ENCODE measurements at regions not wholly inside any gene's neighbourhood (a gene's known extent, or its start where the extent isn't known, plus 50 kb on each side); places are given as distances from the start of the nearest gene placed in this dataset.

DNA sequence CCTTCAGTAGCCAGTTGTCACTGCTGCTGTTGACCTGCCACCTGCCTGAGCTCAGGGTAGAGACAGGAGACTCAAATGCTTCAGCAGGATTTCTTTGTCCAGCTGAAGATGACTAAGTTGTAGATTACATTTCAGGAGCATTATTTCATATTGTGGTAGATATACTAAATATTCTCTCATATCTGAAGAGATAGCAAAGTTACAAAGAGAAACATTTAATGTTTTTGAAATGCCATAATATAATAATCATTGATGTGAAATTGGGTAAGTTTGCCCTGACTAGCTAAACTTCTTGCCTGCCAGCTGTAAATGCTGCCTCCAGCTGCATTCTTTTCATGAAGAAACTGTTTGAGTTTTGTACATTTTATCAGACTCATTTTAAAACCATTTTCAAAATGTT, 247.6 kb upstream of the CNKSR2 start:
- no peaks in the 10 kb centered on the region for H3K36me3 Mint-ChIP-seq (ENCODE audit: low read depth)
- H3K4me3 Mint-ChIP-seq: no peak overlapping the region
- TF ChIP-seq, protein P1, sequence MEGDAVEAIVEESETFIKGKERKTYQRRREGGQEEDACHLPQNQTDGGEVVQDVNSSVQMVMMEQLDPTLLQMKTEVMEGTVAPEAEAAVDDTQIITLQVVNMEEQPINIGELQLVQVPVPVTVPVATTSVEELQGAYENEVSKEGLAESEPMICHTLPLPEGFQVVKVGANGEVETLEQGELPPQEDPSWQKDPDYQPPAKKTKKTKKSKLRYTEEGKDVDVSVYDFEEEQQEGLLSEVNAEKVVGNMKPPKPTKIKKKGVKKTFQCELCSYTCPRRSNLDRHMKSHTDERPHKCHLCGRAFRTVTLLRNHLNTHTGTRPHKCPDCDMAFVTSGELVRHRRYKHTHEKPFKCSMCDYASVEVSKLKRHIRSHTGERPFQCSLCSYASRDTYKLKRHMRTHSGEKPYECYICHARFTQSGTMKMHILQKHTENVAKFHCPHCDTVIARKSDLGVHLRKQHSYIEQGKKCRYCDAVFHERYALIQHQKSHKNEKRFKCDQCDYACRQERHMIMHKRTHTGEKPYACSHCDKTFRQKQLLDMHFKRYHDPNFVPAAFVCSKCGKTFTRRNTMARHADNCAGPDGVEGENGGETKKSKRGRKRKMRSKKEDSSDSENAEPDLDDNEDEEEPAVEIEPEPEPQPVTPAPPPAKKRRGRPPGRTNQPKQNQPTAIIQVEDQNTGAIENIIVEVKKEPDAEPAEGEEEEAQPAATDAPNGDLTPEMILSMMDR (IDR thresholded peaks at IDR 0.05): no peak
- no peak for DNase-seq
- peak overlapping the region; percentile 51 for H3K27ac Mint-ChIP-seq
- H3K27me3 Mint-ChIP-seq (ENCODE audit: low read depth, poor library complexity): no peaks in the 10 kb centered on the region
- no peaks in the 10 kb centered on the region for H3K4me1 Mint-ChIP-seq
- H3K9me3 Mint-ChIP-seq: no peaks in the 10 kb centered on the region

DNA sequence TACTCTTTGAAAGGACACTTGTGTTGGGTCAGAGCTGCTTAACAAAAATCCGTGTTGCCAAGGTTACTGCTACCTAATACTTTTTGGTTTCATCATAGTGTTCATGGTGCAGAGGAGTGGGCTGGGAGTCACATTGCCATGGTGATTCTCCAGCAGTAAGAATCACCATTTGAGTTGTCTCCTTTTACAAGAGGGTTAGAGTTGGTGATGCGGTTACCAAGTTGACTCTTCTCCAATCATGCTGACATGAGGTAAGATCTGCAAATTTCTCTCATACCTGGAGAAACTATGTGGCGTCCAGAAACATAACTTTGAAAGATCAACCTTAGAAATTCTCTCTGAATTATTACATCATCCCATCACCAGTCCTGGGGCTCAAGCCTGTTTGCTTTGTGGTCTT, 242.9 kb upstream of the CNKSR2 start:
- TF ChIP-seq, protein P1 (IDR thresholded peaks at IDR 0.05): no peak

GRCh38 chrX:21131786-21132185, 242.4 kb upstream of the CNKSR2 start:
- no peak for DNase-seq
- no peaks in the 10 kb centered on the region for H3K4me1 Mint-ChIP-seq
- H3K27ac Mint-ChIP-seq: no peak overlapping the region
- TF ChIP-seq, protein P1 (IDR thresholded peaks at IDR 0.05): no peak
- H3K4me3 Mint-ChIP-seq: no peak overlapping the region
- H3K36me3 Mint-ChIP-seq (ENCODE audit: low read depth): no peaks in the 10 kb centered on the region
- H3K27me3 Mint-ChIP-seq (ENCODE audit: low read depth, poor library complexity): no peaks in the 10 kb centered on the region
- peaks cover 9% of the 10 kb centered on the region for H3K9me3 Mint-ChIP-seq

More for the DNA sequence above, 242.9 kb upstream of the CNKSR2 start:
- Mint-ChIP-seq H3K36me3 (ENCODE audit: low read depth) (no peaks in the 10 kb centered on the region), H3K27ac (no peak overlapping the region), H3K9me3 (peaks cover 7% of the 10 kb centered on the region), H3K4me3 (no peak overlapping the region), H3K27me3 (ENCODE audit: low read depth, poor library complexity) (no peaks in the 10 kb centered on the region), H3K4me1 (no peaks in the 10 kb centered on the region)
- no peak for DNase-seq

- Mint-ChIP-seq H3K4me3 (no peak overlapping the region), H3K27me3 (ENCODE audit: low read depth, poor library complexity) (no peaks in the 10 kb centered on the region), H3K27ac (no peak overlapping the region), H3K9me3 (peaks cover 13% of the 10 kb centered on the region), H3K4me1 (no peaks in the 10 kb centered on the region), H3K36me3 (ENCODE audit: low read depth) (no peaks in the 10 kb centered on the region)
- no peak for DNase-seq
- TF ChIP-seq, protein P1 (IDR thresholded peaks at IDR 0.05): no peak
These were observed 241.4 kb upstream of the CNKSR2 start for GRCh38 chrX:21132686-21133393.

GRCh38 chrX:21150208-21150607, 224.0 kb upstream of the CNKSR2 start:
- Mint-ChIP-seq H3K27me3 (ENCODE audit: low read depth, poor library complexity) (no peaks in the 10 kb centered on the region), H3K36me3 (ENCODE audit: low read depth) (peaks cover 5% of the 10 kb centered on the region), H3K4me1 (peaks cover 14% of the 10 kb centered on the region), H3K27ac (no peak overlapping the region), H3K9me3 (peaks cover 15% of the 10 kb centered on the region), H3K4me3 (no peak overlapping the region)
- TF ChIP-seq, protein P1 (IDR thresholded peaks at IDR 0.05): no peak
- no peak for DNase-seq

GRCh38 chrX:21151051-21151450, 223.2 kb upstream of the CNKSR2 start:
- Mint-ChIP-seq H3K27me3 (ENCODE audit: low read depth, poor library complexity) (no peaks in the 10 kb centered on the region), H3K4me3 (no peak overlapping the region), H3K9me3 (peaks cover 7% of the 10 kb centered on the region), H3K27ac (no peak overlapping the region), H3K4me1 (peaks cover 14% of the 10 kb centered on the region), H3K36me3 (ENCODE audit: low read depth) (peaks cover 1% of the 10 kb centered on the region)
- TF ChIP-seq, protein P1 (IDR thresholded peaks at IDR 0.05): no peak
- no peak for DNase-seq

All from nephron progenitor cell (in vitro differentiated cells).